VCaP (cell line): ENCODE measurements at regions not wholly inside any gene's neighbourhood (a gene's known extent, or its start where the extent isn't known, plus 50 kb on each side); places are given as distances from the start of the nearest gene placed in this dataset.

Experiments
- H3K27ac ChIP-seq: fragments of 450-650 bp; 2 replicates; pipeline ENCODE4 v1.5.1; 2017
- CTCF ChIP-seq: fragments of 450-650 bp; conservative IDR thresholded peaks from 2 replicates; pipeline ENCODE4 v1.5.1; 2017; ENCODE audit warnings: mild to moderate bottlenecking, moderate library complexity

GRCh38 chr13:82129281-82129680, 1753.0 kb downstream of the SLITRK1 start:
- no peak overlapping the region for H3K27ac ChIP-seq
- no peak for TF ChIP-seq CTCF

GRCh38 chr13:82118589-82118988, 1763.7 kb downstream of the SLITRK1 start:
- no peak overlapping the region for H3K27ac ChIP-seq
- no peak for TF ChIP-seq CTCF

GRCh38 chr13:82116422-82116989, 1765.8 kb downstream of the SLITRK1 start:
- TF ChIP-seq CTCF, result no peak
- H3K27ac ChIP-seq, result no peak overlapping the region

GRCh38 chr13:82115391-82115790, 1766.9 kb downstream of the SLITRK1 start:
- TF ChIP-seq CTCF, result no peak
- H3K27ac ChIP-seq, result no peak overlapping the region

GRCh38 chr13:82096256-82096655, 1755.3 kb upstream of the SPRY2 start:
- H3K27ac ChIP-seq, result no peak overlapping the region
- no peak for TF ChIP-seq CTCF

GRCh38 chr13:82092312-82092711, 1751.4 kb upstream of the SPRY2 start:
- no peak for TF ChIP-seq CTCF

GRCh38 chr13:82088781-82089180, 1747.9 kb upstream of the SPRY2 start:
- TF ChIP-seq CTCF, result no peak
- no peak overlapping the region for H3K27ac ChIP-seq

More at GRCh38 chr13:82092312-82092711, 1751.4 kb upstream of the SPRY2 start:
- H3K27ac ChIP-seq, result no peak overlapping the region
